ENCODE measurements at regions not wholly inside any gene's neighbourhood (a gene's known extent, or its start where the extent isn't known, plus 50 kb on each side); places are given as distances from the start of the nearest gene placed in this dataset.

- Histone ChIP-seq H3K4me3 (no peak overlapping the region), H3K9me3 (ENCODE audit: low read depth) (no peaks in the 10 kb centered on the region), H3K4me1 (ENCODE audit: low read depth) (no peaks in the 10 kb centered on the region), H3K36me3 (no peaks in the 10 kb centered on the region), H3K27ac (no peak overlapping the region), H3K27me3 (no peaks in the 10 kb centered on the region)
- TF ChIP-seq CTCF (IDR thresholded peaks at IDR 0.05; ENCODE audit: low read depth, low read length) = no peak
- no peak for DNase-seq (ENCODE audit: low read depth in 1 of 2, low spot score in 1 of 2)
These were observed 254.9 kb downstream of the ERMARD start for GRCh38 chr6:170006071-170006899.

- Histone ChIP-seq H3K36me3 (no peaks in the 10 kb centered on the region), H3K4me1 (ENCODE audit: low read depth) (no peaks in the 10 kb centered on the region), H3K4me3 (no peak overlapping the region), H3K9me3 (ENCODE audit: low read depth) (no peaks in the 10 kb centered on the region), H3K27me3 (no peaks in the 10 kb centered on the region), H3K27ac (no peak overlapping the region)
- no peak for TF ChIP-seq CTCF (IDR thresholded peaks at IDR 0.05; ENCODE audit: low read depth, low read length)
- no peak for DNase-seq (ENCODE audit: low read depth in 1 of 2, low spot score in 1 of 2)
These were observed 254.2 kb downstream of the ERMARD start for GRCh38 chr6:170005665-170006064.

- Histone ChIP-seq H3K4me3 (no peak overlapping the region), H3K36me3 (no peaks in the 10 kb centered on the region), H3K27me3 (no peaks in the 10 kb centered on the region), H3K27ac (no peak overlapping the region), H3K4me1 (ENCODE audit: low read depth) (no peaks in the 10 kb centered on the region), H3K9me3 (ENCODE audit: low read depth) (no peaks in the 10 kb centered on the region)
- no peak for DNase-seq (ENCODE audit: low read depth in 1 of 2, low spot score in 1 of 2)
- TF ChIP-seq CTCF (IDR thresholded peaks at IDR 0.05; ENCODE audit: low read depth, low read length) = no peak
These were observed 253.3 kb downstream of the ERMARD start for GRCh38 chr6:170004585-170005210.

- no peaks in the 10 kb centered on the region for H3K27me3 ChIP-seq
- no peak for DNase-seq (ENCODE audit: low read depth in 1 of 2, low spot score in 1 of 2)
These were observed 252.2 kb downstream of the ERMARD start for GRCh38 chr6:170003451-170004160.

More at GRCh38 chr6:170003451-170004160, 252.2 kb downstream of the ERMARD start:
- Histone ChIP-seq H3K4me1 (ENCODE audit: low read depth) (no peaks in the 10 kb centered on the region), H3K9me3 (ENCODE audit: low read depth) (no peaks in the 10 kb centered on the region), H3K36me3 (no peaks in the 10 kb centered on the region), H3K27ac (no peak overlapping the region), H3K4me3 (no peak overlapping the region)
- TF ChIP-seq CTCF (IDR thresholded peaks at IDR 0.05; ENCODE audit: low read depth, low read length) = no peak
